Colonic mucosa (tissue), 4 donors: ENCODE measurements at regions not wholly inside any gene's neighbourhood (a gene's known extent, or its start where the extent isn't known, plus 50 kb on each side); places are given as distances from the start of the nearest gene placed in this dataset.

Experiments
- DNase-seq: peaks from one replicate; pipeline ENCODE4 v3.0.0-alpha.2; 2020
- H3K27ac ChIP-seq: fragments of 200-600 bp; one replicate; pipeline ENCODE4 v1.8.0; 2021
- H3K27me3 ChIP-seq: fragments of 200-600 bp; one replicate; pipeline ENCODE4 v1.8.0; 2021
- H3K36me3 ChIP-seq: fragments of 200-600 bp; one replicate; pipeline ENCODE4 v1.8.0; 2021
- H3K4me1 ChIP-seq: fragments of 200-600 bp; one replicate; pipeline ENCODE4 v1.8.0; 2021; ENCODE audit warnings: mild to moderate bottlenecking
- H3K4me3 ChIP-seq: fragments of 200-600 bp; one replicate; pipeline ENCODE4 v1.8.0; 2021
- H3K9ac ChIP-seq, 2 donors: one replicate each; pipeline ENCODE4 v1.7.0; 2013; ENCODE audit warnings: control low read depth in 2 of 2, low read depth in 2 of 2, low read length in 2 of 2
- H3K9me3 ChIP-seq: fragments of 200-600 bp; one replicate; pipeline ENCODE4 v1.8.0; 2021
- CTCF ChIP-seq: fragments of 200-600 bp; IDR thresholded peaks from one replicate; pipeline ENCODE4 v1.8.0; 2022; ENCODE audit warnings: antibody characterized with exemption, mild to moderate bottlenecking
- intact Hi-C: fragments of 100-400 bp; cut with DNase I; formaldehyde crosslinking; loops from one replicate; pipeline ENCODE4 v1.14.1; 2022
- donor health status: healthy.
- donor health status: DM: no; HTN: no; CAD: no.
- donor health status: DM: no; HTN: no; CAD: no.

DNA sequence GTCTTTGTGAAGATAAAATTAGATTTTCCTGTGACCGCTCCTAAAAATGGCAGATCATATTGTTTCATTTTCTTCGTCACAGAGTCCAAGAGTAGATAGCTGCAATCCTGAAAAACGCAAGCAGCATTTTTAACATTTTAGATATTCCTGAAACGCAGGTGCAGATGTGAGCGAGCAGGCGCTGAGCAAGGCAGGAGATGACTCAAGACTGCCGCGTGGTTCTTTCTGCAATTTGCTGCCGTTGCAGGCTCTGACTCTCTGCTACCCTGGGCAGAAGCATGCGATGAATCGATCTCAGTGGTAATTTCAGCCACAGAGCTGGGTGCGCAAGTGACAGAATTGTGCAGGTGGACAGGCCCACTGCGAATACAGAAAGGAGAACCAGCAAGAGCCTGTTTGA is 331.9 kb downstream of the ACTR3B start:
- TF ChIP-seq CTCF = no peak
- H3K36me3 ChIP-seq = no peaks in the 10 kb centered on the region
- no peak overlapping the region for H3K9ac ChIP-seq
- H3K4me1 ChIP-seq = no peaks in the 10 kb centered on the region
- H3K27me3 ChIP-seq = no peaks in the 10 kb centered on the region
- no peak overlapping the region for H3K27ac ChIP-seq
- no peak for DNase-seq
- no peaks in the 10 kb centered on the region for H3K9me3 ChIP-seq
- intact Hi-C loops = no loop called here
- no peak overlapping the region for H3K4me3 ChIP-seq

DNA sequence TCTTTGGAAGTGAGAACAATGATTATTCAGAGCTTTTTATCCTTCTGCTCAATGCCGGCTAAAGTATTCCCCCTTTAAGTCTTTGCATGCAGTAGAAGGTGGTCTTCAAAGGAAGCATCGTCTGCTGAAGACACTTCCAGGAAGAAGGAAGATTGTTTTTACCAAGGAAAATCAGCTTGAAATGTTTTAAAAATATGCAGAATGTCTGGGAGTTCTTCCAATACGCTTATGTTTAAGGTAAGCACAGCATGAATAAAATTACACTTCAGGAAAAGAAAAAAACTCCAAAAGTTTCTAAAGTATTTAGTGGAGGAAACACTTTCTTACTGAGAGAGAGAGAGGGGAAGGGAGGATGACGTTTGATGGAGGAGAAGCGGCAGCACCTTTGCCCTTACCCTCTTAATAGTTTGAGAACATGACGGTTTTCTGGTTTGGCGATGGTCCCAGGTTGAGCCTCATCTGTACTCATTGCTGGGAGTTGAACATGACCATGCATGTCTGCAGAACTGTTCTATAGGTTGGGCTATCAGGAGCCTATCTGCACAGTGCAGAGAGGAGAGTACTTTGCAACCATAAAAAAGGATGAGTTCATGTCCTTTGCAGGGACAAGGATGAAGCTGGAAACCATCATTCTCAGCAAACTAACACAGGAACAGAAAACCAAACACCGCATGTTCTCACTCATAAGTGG is 338.1 kb downstream of the ACTR3B start:
- Histone ChIP-seq H3K27me3 (no peaks in the 10 kb centered on the region), H3K36me3 (no peaks in the 10 kb centered on the region), H3K4me1 (no peaks in the 10 kb centered on the region), H3K9me3 (no peaks in the 10 kb centered on the region), H3K9ac (no peak overlapping the region), H3K4me3 (no peak overlapping the region), H3K27ac (no peak overlapping the region)
- intact Hi-C loops = no loop called here
- DNase-seq = no peak
- TF ChIP-seq CTCF = no peak

DNA sequence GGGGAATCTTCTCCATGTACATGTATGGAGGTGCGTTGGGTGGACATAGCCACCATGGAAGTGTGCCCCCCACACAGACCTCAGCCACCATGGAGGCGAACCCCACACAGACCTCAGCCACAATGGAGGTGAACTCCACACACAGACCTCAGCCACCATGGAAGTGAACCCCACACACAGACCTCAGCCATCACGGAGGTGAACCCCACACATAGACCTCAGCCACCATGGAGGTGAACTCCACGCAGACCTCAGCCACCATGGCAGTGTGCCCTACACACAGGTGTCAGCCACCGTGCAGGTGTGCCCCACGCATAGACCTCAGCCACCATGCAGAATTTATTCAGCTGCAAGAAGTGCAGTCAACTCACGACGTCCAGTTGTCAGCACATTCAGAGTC is 339.7 kb downstream of the ACTR3B start:
- H3K9ac ChIP-seq = no peak overlapping the region
- intact Hi-C loops = no loop called here
- no peaks in the 10 kb centered on the region for H3K36me3 ChIP-seq
- no peak overlapping the region for H3K27ac ChIP-seq
- H3K4me3 ChIP-seq = no peak overlapping the region
- no peaks in the 10 kb centered on the region for H3K4me1 ChIP-seq
- DNase-seq = no peak
- H3K27me3 ChIP-seq = no peaks in the 10 kb centered on the region
- H3K9me3 ChIP-seq = no peaks in the 10 kb centered on the region
- no peak for TF ChIP-seq CTCF

DNA sequence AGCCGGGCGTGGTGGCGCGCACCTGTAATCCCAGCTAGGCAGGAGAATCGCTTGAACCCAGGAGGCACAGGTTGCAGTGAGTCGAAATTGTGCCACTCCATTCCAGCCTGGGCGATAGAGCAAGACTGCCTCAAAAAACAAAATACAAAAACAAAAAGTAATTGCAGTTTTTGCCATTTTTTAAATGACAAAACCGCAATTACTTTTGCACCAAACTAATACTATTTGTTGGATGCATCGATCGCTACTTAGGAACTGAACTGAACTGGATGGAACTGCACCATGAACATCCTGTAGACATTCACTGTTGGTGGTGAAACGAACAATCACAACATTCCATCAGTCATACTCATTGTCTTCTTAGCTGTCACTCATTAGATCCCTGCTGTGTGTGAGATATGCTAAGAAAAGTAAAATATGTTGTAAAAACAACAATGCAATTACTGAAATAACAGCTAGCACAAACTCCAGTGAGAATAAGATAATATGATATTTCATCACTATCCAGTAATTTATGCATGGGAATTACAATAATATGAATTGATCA is 341.2 kb downstream of the ACTR3B start:
- H3K36me3 ChIP-seq = no peaks in the 10 kb centered on the region
- intact Hi-C loops = no loop called here
- no peak overlapping the region for H3K27ac ChIP-seq
- H3K4me1 ChIP-seq = no peaks in the 10 kb centered on the region
- H3K4me3 ChIP-seq = no peak overlapping the region
- no peak for DNase-seq
- no peaks in the 10 kb centered on the region for H3K27me3 ChIP-seq
- no peak overlapping the region for H3K9ac ChIP-seq
- no peaks in the 10 kb centered on the region for H3K9me3 ChIP-seq
- TF ChIP-seq CTCF = no peak

GRCh38 chr7:153103202-153103601 is 343.6 kb downstream of the ACTR3B start:
- intact Hi-C loops = no loop called here
- Histone ChIP-seq H3K27ac (no peak overlapping the region), H3K36me3 (no peaks in the 10 kb centered on the region), H3K4me1 (no peaks in the 10 kb centered on the region), H3K9ac (no peak overlapping the region), H3K27me3 (no peaks in the 10 kb centered on the region), H3K9me3 (no peaks in the 10 kb centered on the region), H3K4me3 (no peak overlapping the region)
- no peak for TF ChIP-seq CTCF
- no peak for DNase-seq
